Stimulated activated CD8-positive, alpha-beta memory T cell treated with anti-CD3 and anti-CD28 coated beads, Interleukin-15, amount 100 ng/mL, for 24 hours (primary cell): ENCODE measurements at regions not wholly inside any gene's neighbourhood (a gene's known extent, or its start where the extent isn't known, plus 50 kb on each side); places are given as distances from the start of the nearest gene placed in this dataset.
"Not testable (repeated sequence)": the region's sequence is repeated elsewhere in the genome, so short reads cannot be mapped to it uniquely, and the experiment has no call there.

Experiments
- DNase-seq: peaks from one replicate; pipeline ENCODE4 v3.0.0-alpha.2; 2020; ENCODE audit warnings: low read depth

GRCh38 chr2:194100201-194100600 lies 1556.8 kb upstream of the SLC39A10 start:
- DNase-seq, result no peak

- DNase-seq, result no peak
Measured at GRCh38 chr2:194096402-194096801, 1560.6 kb upstream of the SLC39A10 start.

- no peak for DNase-seq
Measured at GRCh38 chr2:194095359-194095758, 1561.7 kb upstream of the SLC39A10 start.

- DNase-seq, result no peak
Measured at GRCh38 chr2:194090251-194090905, 1566.6 kb upstream of the SLC39A10 start.

GRCh38 chr2:194087089-194087958 lies 1569.7 kb upstream of the SLC39A10 start:
- DNase-seq, result no peak

- DNase-seq, result no peak
Measured at GRCh38 chr2:194086129-194086528, 1570.9 kb upstream of the SLC39A10 start.

- DNase-seq, result no peak
Measured at GRCh38 chr2:194079989-194080388, 1577.0 kb upstream of the SLC39A10 start.

- no peak for DNase-seq
Measured at GRCh38 chr2:194077366-194077765, 1579.7 kb upstream of the SLC39A10 start.

GRCh38 chr2:194062401-194062800 lies 1594.6 kb upstream of the SLC39A10 start:
- no peak for DNase-seq

- DNase-seq, result no peak
Measured at GRCh38 chr2:194060269-194060668, 1596.8 kb upstream of the SLC39A10 start.

- DNase-seq, result no peak
Measured at GRCh38 chr2:194054313-194054712, 1602.7 kb upstream of the SLC39A10 start.

- no peak for DNase-seq
Measured at GRCh38 chr2:194044321-194044720, 1612.7 kb upstream of the SLC39A10 start.

GRCh38 chr2:194021130-194021529 lies 1635.9 kb upstream of the SLC39A10 start:
- not testable (repeated sequence) for DNase-seq

GRCh38 chr2:194020155-194020554 lies 1636.9 kb upstream of the SLC39A10 start:
- no peak for DNase-seq

- no peak for DNase-seq
Measured at GRCh38 chr2:194015751-194016150, 1641.3 kb upstream of the SLC39A10 start.

- DNase-seq, result no peak
Measured at GRCh38 chr2:194014639-194015038, 1642.4 kb upstream of the SLC39A10 start.

GRCh38 chr2:194004590-194005206 lies 1652.3 kb upstream of the SLC39A10 start:
- DNase-seq, result no peak

GRCh38 chr2:194003911-194004310 lies 1653.1 kb upstream of the SLC39A10 start:
- no peak for DNase-seq

- DNase-seq, result no peak
Measured at GRCh38 chr2:194002699-194003368, 1654.2 kb upstream of the SLC39A10 start.

- DNase-seq, result no peak
Measured at GRCh38 chr2:193990868-193991267, 1666.2 kb upstream of the SLC39A10 start.

- no peak for DNase-seq
Measured at GRCh38 chr2:193989645-193990044, 1667.4 kb upstream of the SLC39A10 start.

GRCh38 chr2:193988784-193989183 lies 1668.2 kb upstream of the SLC39A10 start:
- DNase-seq, result no peak
